AG08395 (cell line): ENCODE measurements at regions not wholly inside any gene's neighbourhood (a gene's known extent, or its start where the extent isn't known, plus 50 kb on each side); places are given as distances from the start of the nearest gene placed in this dataset.

Source experiments
- DNase-seq: peaks from one replicate; pipeline ENCODE4 v3.0.0; 2012; ENCODE audit warnings: mixed read lengths, low spot score

DNA sequence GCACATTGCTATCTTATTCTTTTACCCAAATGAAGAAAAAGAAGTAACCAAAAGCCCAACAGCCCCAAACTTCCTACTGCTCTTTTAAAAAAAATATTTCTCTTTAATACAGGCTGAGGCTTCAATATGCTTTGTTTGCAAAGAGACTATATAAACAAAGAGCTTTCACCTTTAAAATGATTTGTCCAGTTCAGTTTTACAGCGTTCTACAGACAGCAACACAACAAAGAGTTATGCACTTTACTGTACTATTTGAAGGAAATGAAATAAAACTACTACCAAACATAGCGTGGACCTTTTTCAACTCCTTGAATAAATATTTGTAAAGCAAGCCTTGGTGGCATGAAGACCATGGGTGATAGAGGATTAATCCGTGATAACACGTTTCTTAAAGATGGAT, 151.2 kb downstream of the FGF9 start:
- no peak for DNase-seq

DNA sequence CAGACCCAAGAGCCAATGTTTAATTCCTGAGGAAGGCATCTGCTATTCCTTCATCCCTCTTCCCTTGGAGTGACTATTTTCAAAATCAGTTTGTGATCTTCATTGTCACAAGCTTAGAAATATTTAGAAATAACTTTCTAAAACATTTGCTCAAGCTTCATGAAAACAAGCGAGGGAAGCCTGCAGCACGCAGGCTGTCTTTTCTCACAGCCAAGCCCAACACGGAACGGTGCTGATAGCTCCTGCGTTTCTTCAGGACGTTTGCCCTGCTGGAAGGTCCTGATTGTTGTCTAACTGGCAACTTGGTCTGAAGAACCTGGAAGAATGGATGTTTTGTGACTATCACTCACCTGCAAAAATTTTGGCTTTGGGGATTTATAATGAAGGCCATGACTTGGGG, 152.5 kb downstream of the FGF9 start:
- no peak for DNase-seq

DNA sequence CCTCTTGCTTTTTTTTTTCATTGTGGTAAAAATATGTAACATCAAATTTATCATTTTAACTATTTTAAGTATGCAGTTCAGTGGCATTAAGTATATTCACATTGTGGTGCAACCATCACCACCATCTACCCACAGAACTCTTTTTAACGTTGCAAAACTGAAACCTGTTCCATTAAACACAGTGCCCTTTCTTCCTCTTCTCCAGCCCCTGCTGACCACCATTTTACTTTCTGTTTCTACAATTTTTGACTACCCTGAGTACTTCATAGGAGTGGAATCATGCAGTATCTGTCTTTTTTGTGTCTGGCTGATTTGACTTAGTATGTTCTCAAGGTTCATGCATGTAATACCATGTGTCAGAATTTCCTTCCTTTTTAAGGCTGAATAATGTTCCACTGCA, 153.1 kb downstream of the FGF9 start:
- DNase-seq, result no peak

DNA sequence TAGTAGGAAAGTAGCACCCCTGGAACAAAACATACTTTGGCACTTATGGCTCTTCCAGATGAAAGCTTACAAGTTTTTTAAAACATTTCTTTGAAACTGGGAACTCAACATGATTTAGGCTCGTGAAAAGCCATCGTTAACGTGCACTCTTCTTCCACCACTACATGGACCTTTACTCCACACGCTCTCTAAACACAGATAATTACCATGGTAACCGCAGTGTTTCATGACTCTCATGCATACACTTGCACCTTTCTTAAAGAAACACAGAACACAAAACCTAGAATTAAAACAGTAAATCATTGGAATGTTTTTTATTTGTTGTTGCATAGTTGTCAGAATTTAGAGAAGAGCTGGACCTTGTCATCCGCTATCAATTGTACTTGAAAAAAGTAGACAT, 154.3 kb downstream of the FGF9 start:
- DNase-seq, result no peak

DNA sequence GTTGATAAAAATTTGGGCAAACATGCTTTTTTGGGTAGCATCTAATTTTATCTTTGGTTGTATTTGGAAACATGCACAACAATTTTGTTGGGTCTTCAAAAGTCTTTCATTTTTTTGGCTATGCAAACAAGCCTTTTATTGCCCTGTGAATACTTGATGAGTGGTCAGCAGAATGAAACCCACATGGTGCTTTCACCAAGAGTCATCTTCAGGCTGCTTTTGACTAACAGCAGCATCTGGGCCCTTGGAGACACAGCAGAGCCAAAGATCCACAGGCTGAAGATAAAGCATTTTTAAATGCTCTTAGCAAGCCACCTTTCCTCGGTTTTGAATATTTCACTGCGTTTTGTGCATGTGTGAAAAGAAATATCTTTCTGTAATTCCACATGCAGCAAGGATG, 154.9 kb downstream of the FGF9 start:
- peak; percentile 44 for DNase-seq

DNA sequence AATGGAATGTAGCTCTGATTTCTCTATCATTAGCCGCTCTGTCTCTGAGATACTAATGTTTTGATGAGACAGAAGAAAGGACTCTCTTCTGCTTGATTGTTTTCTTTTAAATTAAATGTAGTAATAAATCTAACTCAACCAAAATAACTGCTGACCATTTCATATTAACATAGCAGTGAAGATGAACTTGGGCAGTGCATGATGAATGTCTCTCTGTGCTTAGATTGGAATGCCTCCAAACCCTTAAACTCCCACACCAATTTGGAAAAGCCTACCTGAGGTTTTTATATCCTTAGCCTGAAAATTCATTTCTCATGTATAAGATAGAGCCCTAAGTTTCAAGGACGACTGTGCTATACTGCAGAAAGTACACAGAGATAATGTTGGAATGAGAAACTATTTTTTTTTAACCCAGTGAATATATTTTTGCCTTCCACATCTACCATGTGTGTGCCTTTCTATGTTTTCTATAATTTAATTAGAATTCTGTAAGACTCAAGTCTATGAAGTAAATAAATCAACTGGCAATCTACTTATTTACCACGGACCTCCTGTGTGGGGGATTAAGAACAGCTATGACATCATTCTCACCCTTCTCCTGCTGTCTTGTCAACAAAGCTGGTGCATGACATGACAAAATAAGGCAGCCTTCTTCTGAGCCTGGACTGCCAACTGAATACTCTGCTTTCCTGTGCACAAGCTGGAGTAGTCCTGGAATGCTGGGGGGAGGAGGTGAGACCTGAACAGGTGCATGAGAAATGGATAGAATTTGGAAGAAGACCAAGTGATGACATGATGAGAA, 155.5 kb downstream of the FGF9 start:
- DNase-seq, result no peak

DNA sequence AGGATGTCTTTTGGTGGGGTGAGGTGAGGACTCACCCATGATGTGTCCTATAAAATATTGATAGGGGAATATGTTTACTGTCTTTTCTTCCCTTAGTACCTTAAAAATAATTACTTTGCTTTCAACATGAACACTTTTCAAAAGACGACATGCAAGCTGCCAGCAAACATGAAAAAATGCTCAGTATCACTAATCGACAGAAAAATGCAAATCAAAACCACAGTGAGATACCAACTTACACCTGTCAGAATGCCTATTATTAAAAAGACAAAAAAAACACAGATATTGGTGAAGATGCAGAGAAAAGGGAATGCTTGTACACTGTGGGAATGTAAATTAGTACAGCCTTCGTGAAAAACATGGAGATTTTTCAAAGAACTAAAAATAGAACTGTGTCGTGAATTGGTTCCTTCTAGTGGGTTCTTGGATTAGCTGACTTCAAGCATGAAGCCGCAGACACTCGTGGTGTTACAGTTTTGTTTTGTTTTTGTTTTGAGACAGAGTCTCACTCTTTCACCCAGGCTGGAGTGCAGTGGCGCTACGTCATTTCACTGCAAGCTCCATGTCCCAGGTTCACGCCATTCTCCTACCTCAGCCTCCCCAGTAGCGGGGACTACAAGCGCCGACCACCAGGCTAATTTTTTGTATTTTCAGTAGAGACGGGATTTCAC, 160.9 kb downstream of the FGF9 start:
- DNase-seq, result no peak

DNA sequence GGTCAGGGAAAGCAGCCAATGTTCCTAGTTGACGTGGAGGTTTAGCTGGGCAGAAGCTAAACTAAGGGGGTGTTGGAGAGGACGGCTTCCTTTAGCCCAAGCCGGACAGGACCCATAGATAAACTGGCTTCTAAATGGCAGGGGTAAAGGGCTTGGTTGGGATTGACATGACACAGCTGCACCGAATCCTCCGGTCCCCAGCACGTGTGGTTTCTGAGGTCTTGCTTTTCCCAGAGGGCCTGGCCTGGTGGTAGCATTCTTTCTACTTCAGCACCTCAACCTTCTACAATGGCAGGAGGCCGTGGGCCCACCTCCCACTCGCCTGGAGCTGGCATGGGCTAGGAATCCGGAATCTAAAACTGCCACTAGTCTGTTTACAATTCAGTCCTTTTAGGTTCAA, 163.0 kb downstream of the FGF9 start:
- DNase-seq, result no peak

DNA sequence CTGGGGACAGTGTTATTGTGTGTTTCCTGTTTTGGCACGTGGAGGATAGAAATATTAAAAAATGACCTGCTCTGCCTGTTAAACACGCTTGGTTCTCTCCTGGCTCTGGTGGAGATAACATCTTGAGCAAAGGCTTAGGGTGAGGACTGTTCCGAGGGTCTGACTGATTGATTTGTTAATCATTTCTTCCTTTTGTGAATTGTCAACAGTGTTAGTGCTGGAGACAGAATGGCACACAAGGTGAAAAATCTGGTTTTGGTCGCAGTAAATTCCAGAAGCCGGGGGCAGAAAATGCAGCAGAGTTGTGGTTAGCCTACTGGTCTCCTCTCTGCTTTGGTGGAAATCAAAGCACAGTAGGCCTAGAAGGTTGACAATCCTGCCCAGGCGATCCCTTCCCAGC, 163.6 kb downstream of the FGF9 start:
- DNase-seq, result no peak

DNA sequence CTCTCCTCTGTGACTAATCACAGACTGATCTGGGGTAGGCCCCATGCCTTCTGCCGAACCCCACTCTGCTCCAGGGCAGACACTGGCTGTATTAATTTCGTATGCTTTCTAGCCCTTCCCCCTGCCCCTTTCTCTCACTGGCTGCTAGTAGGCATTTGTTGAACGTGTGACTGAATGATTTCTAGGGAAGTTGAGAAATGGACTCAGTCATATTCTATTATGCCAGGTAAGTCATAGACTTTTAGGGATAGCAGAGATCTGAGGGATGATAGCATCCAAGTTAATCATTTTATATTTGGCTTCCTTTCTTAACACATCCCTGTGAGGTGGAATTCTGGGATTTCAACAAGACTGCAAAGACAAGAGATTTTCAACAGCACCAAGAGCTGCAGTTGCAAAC, 166.4 kb downstream of the FGF9 start:
- no peak for DNase-seq

DNA sequence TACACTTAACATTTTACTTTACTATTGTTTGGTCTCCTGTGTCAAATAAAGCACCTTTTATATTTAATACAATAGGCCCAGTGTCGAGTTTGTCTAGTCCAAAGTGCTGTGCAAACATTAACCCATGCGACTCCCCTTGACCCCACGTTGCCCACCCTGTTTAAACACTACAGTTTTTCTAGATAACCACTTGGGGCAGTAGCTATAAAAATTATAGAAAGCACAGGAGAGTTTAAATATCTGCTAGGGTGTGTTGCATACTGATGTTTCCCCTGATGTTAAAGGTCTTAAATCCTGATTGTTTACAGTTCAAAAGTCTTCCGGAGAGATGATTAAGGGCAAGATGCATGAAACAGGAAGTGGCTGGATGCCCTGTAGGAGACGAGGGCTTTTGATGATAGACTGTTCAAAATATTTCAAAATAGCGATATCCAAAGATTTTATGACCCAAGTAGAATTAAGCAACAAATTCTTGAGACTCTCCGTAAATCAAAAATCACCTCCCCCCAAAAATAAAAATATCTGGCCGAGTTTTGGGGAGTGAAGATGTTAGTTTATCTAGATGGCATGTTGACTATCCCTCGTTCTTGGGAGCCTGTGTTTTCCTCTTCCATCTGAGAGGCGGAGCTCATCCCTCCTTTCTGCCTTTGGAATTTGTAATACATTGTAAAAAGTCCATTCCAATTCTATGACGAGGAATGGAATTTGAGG, 167.1 kb downstream of the FGF9 start:
- peak; percentile 83 for DNase-seq

DNA sequence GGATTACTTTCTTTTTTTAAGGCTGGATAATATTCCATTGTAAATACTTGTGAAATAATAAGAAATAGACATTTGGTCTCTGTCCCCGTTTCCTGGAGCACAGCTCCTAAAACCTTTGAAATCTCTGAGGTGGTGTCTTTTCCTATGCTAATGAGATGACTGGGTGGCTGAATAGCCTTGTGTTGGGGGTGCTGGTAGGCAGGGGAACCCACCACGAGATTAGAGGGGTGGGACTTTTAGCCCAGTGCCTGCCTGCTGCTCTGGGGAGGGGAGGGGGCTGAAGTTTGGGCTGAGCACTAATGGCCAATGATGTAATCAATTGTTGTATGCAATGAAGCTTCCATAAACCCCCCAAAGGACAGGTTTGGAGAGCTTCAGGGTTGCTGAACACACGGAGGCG, 175.7 kb downstream of the FGF9 start:
- DNase-seq, result no peak

DNA sequence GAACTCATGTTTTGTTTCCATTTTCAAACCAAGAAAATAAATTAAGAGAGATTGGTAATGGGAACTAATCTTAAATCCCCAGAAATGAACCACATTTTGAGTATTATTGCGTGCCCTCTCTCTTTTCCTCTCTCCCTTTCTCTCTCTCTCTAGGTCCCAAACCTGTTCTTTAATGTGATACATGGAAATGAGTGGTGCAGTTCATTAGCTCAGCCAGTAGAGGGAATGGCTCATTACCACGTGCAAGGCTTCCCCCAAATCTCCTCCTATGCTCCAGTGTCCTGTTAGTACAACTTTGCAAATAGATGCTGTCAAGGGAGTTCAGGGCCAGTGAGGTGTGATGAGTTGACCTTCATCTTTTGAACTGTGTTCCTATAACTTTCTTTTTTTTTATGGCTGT, 178.4 kb downstream of the FGF9 start:
- peak; percentile 43 for DNase-seq

DNA sequence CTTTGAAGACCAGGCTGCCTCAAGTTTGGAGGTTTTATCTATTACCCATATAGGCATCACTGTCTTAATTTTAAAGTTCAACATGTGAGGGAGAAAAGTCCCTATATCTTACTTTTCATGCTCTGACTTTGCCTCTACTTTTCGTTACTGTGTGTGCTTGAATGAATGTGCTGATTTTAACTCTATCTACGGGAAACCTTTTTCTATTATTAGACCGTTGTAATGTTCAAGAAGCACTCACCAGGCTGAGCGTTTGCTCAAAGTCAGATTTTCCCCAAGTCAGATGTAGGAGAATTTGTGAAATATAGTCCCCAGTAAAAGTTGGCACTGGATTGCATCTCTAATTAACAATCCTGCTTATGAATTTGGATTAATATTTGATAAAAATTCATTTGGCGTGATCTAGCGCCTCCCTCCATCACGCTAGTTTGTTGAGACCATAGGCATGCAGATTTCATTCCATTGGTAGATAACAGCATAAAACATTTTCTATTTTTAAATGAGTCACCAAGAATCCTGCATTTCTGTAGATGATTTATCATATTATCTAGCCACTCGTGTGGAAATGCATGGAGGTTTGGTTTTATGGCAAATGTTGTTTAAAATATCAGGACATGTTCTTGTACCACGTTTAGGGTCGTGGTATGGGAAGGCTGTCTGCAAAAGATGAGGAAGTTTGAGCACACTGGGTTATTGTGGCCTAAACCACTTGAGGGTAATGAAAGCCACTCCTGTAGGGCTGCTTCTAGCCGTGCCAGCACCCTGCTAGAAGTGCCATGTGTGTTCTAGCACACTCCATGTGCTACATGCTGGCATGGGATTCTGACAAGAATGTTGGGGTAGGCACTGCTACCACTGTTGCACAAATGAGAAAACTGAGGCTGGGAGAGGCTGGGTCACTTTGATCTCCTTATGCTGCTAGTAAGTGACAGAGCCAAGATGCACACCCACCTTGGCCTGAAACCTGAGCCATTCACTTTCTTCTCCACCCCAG, 179.4 kb downstream of the FGF9 start:
- DNase-seq, result no peak

DNA sequence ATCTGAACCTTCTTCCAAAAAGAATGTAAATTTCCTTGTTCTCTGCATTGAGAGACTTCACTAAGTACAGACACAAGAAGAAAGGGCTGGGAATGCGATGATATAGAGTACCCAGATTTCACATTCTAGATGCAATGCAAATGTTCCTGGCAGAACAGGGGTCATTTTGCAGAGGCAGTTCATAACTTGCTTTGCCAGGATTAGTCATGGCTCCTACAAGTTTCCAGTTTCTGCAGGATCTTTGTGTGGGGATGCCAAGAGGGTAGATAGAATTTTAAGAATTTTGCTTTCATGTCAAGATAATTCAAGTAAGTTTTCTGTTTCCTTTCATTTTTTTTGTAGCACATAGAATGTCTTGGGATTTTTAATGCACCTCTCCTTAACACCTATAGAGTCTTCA, 181.2 kb downstream of the FGF9 start:
- peak; percentile 53 for DNase-seq

DNA sequence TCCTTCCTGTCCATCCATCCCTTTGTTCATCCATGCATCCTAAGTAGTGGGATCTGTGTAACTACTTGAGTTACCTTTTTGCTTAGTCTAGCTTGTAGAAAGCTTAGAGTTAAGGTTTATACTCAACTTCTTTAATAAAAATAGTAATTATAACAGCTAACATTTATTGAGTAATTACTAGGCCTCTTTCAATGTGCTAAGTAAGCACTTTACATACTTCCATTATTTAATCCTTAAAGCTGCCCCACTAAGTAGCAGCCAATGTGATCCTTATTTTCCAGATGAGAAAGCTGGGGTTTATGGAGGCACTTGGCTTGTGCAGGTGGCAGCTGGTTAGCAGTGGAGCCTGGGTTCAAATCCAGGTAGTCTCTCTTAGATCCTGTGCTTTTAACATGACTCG, 182.9 kb downstream of the FGF9 start:
- no peak for DNase-seq

DNA sequence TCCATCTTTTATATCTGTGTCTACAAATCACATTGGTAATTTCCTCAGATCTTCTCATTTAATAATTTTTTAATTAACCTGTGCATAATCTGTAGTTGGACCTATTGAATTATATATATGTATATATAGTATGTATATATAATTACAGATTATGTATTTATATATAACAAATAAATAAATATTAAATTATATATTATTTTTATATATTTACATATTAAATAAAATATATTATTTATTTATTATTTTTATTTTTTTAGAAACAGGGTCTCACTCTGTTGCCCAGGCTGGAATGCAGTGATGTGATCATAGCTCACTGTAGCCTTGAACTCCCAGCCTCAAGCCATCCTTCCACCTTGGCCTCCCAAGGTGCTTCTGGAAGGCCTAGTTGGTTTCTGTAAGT, 197.9 kb downstream of the FGF9 start:
- no peak for DNase-seq

DNA sequence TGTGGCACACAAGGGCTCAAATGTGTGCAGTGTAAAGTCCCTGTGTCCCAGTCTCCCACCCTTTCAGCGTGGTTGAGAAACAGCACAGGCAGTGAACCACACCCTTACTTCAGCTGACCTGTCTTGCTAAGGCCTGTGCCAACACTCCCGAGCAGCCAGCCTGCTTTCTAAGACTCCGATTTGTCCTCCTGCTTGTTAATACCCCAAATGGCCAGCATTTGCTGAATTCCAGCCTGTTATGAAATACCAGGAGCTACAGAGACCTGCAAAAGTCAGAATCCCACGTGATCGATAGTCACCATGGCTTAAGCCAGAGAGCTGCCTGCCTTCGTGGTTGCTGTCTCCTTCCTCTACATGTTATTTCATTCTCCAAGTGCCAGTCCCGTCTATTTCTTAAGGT, 200.5 kb downstream of the FGF9 start:
- DNase-seq, result no peak

DNA sequence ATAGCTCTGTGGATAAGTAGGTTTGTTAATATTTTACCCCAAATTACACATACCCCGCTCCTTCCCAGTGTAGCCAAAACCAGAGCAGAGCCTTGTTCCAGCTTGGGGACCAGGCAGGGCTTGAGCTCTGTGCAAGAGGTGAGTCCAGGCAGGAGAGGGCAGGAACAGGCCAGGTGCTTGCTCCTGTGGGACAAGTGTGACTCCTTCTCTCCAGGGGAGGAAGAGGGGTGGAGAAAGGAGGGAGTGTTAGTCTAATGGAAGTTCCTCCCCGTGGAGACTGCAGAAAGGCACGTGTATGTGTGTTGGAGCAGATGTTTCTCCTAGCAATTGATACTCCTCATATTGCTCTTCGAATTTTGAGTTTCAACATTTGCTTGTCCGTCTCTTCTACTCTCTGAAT, 201.0 kb downstream of the FGF9 start:
- DNase-seq, result no peak

DNA sequence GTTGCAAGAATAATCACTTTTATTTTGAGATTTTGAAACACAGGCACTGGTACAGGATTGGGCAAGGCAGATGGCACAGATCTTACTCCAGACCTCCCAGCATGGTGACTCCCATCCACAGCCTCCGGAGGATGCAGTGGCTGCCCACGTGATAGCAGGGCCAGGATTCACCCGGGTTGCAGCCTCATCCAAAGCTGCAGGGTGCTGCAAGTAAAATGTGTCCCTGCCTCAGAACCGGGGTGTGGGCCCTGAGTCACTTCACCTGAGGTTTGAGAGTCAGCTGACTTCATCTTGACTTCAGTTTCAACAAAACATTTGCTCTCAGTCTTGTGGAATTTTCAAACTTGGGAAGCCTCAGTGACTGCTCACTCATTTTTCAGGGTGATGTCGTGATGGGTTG, 201.9 kb downstream of the FGF9 start:
- no peak for DNase-seq

DNA sequence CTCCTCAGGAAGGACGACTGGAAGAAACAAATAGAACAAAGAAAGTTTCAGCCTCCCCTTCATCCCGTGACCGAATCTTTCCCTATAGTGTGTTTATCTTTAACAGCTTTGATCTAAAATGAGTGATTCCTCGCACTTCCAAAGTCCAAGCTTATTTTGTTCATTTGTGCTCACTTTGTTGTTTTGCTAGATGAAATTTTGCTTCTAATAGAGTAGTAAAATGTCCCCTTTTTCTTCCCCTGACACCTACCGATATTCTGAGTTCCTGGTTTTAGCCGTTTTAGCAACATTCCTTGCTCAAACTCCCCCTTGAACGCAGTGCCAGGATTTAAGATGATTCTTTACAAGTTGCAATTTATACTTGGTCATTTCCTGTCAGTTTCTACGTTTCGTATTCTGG, 204.2 kb downstream of the FGF9 start:
- DNase-seq, result no peak

DNA sequence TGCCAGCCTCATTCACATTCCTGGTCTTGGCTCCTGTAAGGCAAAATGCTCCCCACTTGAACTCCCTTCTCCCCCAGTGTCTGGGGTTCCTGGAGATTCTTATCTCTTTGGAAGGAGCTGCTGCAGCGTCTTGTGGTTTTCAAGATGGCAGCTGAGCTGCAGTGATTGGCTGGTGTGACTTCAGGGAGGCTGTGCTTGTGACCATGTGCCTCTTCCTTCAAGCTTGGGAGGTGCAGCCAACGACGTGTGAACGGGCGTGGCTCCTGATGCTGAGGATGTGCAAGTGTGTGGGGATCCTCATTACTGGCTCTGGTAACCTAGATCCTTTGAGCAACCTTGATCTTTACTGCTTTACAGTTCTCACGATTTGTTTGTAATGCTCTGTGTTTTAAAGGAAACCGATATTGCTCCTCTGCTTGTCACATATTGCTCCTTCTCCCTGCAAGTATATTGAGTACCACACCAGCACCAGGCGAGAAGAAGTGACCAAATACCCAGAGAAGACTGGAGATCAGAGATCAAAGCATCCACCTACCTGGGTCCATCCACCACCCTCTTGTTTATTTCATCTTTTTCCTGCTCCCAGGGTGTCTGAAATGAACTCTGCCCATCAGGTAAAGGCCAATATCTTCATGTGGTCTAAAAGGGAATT, 208.5 kb downstream of the FGF9 start:
- DNase-seq, result no peak
